HEK293 (cell line): ENCODE measurements at regions not wholly inside any gene's neighbourhood (a gene's known extent, or its start where the extent isn't known, plus 50 kb on each side); places are given as distances from the start of the nearest gene placed in this dataset.

Source experiments
- CTCF ChIA-PET: fragments of 350-600 bp; formaldehyde crosslinking; extraction: SDS; loops from one replicate; lab custom pipeline; 2021; ENCODE audit warnings: antibody characterized with exemption; lab: Yijun Ruan, JAX
- POLR2A ChIA-PET: fragments of 300-600 bp; formaldehyde crosslinking; extraction: SDS; loops from one replicate; lab custom pipeline; 2020; ENCODE audit warnings: antibody characterized with exemption, inconsistent platforms; lab: Yijun Ruan, JAX
- H3K27ac ChIP-seq: fragments of 200-500 bp; sonication (Bioruptor generic); 2 replicates; pipeline ENCODE4 v1.5.1; 2014; ENCODE audit warnings: low read depth, low read length, control low read depth, inconsistent platforms; ENCODE audit errors: extremely low read depth
- H3K36me3 ChIP-seq, 2 experiments: fragments of 200-500 bp in 1 of 2; sonication (Bioruptor generic) in 1 of 2; 1 replicate in 1 of 2; 2 replicates in 1 of 2; pipeline ENCODE4 v1.5.1; 2014 to 2017; ENCODE audit warnings: inconsistent platforms in 2 of 2, low read length in 2 of 2; ENCODE audit not compliant: control insufficient read depth in 2 of 2, insufficient read depth in 1 of 2
- H3K4me1 ChIP-seq: fragments of 200-500 bp; sonication (Bioruptor generic); 2 replicates; pipeline ENCODE4 v1.5.1; 2014; ENCODE audit warnings: mild to moderate bottlenecking, low read length, inconsistent platforms; ENCODE audit not compliant: control insufficient read depth, insufficient read depth
- H3K4me3 ChIP-seq: 2 replicates; pipeline ENCODE4 v1.5.1; 2011; ENCODE audit warnings: low read depth, mild to moderate bottlenecking, control low read depth, low read length, moderate library complexity
- H3K9me3 ChIP-seq: fragments of 200-500 bp; sonication (Bioruptor generic); 2 replicates; pipeline ENCODE4 v1.5.1; 2014; ENCODE audit warnings: low read depth, low read length, inconsistent platforms; ENCODE audit not compliant: control insufficient read depth, insufficient read depth
- BCL6B ChIP-seq: fragments of 450-650 bp; formaldehyde crosslinking; IDR thresholded peaks from 2 replicates; pipeline ENCODE4 v1.5.1; 2017; ENCODE audit warnings: missing biosample characterization, missing genetic modification characterization
- GLIS1 ChIP-seq: fragments of 450-650 bp; formaldehyde crosslinking; IDR thresholded peaks from 2 replicates; pipeline ENCODE4 v1.5.1; 2016; ENCODE audit warnings: missing biosample characterization, missing genetic modification characterization
- KLF10 ChIP-seq: fragments of 450-650 bp; IDR thresholded peaks from 2 replicates; pipeline ENCODE4 v1.5.1; 2018; ENCODE audit warnings: missing biosample characterization, mild to moderate bottlenecking, missing genetic modification characterization
- MZF1 ChIP-seq: fragments of 450-650 bp; formaldehyde crosslinking; IDR thresholded peaks from 2 replicates; pipeline ENCODE4 v1.5.1; 2017; ENCODE audit warnings: missing biosample characterization, missing genetic modification characterization, borderline replicate concordance
- OSR2 ChIP-seq: fragments of 450-650 bp; formaldehyde crosslinking; IDR thresholded peaks from 2 replicates; pipeline ENCODE4 v1.5.1; 2016; ENCODE audit warnings: missing biosample characterization, missing genetic modification characterization
- PRDM4 ChIP-seq: fragments of 450-650 bp; formaldehyde crosslinking; IDR thresholded peaks from 2 replicates; pipeline ENCODE4 v1.5.1; 2017; ENCODE audit warnings: missing biosample characterization, missing genetic modification characterization
- ZFP37 ChIP-seq: fragments of 450-650 bp; formaldehyde crosslinking; IDR thresholded peaks from 2 replicates; pipeline ENCODE4 v1.5.1; 2016; ENCODE audit warnings: missing biosample characterization, missing genetic modification characterization
- ZFP41 ChIP-seq: fragments of 450-650 bp; formaldehyde crosslinking; IDR thresholded peaks from 2 replicates; pipeline ENCODE4 v1.5.1; 2016; ENCODE audit warnings: missing biosample characterization, missing genetic modification characterization, borderline replicate concordance
- ZFP69B ChIP-seq: fragments of 450-650 bp; formaldehyde crosslinking; IDR thresholded peaks from 2 replicates; pipeline ENCODE4 v1.5.1; 2016; ENCODE audit warnings: missing biosample characterization, missing genetic modification characterization
- ZNF202 ChIP-seq: fragments of 450-650 bp; formaldehyde crosslinking; IDR thresholded peaks from 2 replicates; pipeline ENCODE4 v1.5.1; 2016; ENCODE audit warnings: missing biosample characterization, missing genetic modification characterization, borderline replicate concordance
- ZNF221 ChIP-seq: fragments of 450-650 bp; formaldehyde crosslinking; IDR thresholded peaks from 2 replicates; pipeline ENCODE4 v1.5.1; 2017; ENCODE audit warnings: missing biosample characterization, missing genetic modification characterization, borderline replicate concordance
- ZNF223 ChIP-seq: fragments of 450-650 bp; formaldehyde crosslinking; IDR thresholded peaks from 2 replicates; pipeline ENCODE4 v1.5.1; 2016; ENCODE audit warnings: missing biosample characterization, missing genetic modification characterization
- ZNF24 ChIP-seq: fragments of 450-650 bp; formaldehyde crosslinking; IDR thresholded peaks from 2 replicates; pipeline ENCODE4 v1.5.1; 2016; ENCODE audit warnings: missing biosample characterization, missing genetic modification characterization
- ZNF280D ChIP-seq: fragments of 450-650 bp; formaldehyde crosslinking; IDR thresholded peaks from 2 replicates; pipeline ENCODE4 v1.5.1; 2016; ENCODE audit warnings: missing biosample characterization, missing genetic modification characterization
- ZNF391 ChIP-seq: fragments of 450-650 bp; formaldehyde crosslinking; IDR thresholded peaks from 2 replicates; pipeline ENCODE4 v1.5.1; 2016; ENCODE audit warnings: low read depth, missing biosample characterization, missing genetic modification characterization, borderline replicate concordance
- ZNF404 ChIP-seq: fragments of 450-650 bp; formaldehyde crosslinking; IDR thresholded peaks from 2 replicates; pipeline ENCODE4 v1.5.1; 2017; ENCODE audit warnings: missing biosample characterization, missing genetic modification characterization
- ZNF514 ChIP-seq: fragments of 450-650 bp; formaldehyde crosslinking; IDR thresholded peaks from 2 replicates; pipeline ENCODE4 v1.5.1; 2016; ENCODE audit warnings: missing biosample characterization, missing genetic modification characterization
- ZNF521 ChIP-seq: fragments of 450-650 bp; formaldehyde crosslinking; IDR thresholded peaks from 2 replicates; pipeline ENCODE4 v1.5.1; 2017; ENCODE audit warnings: missing biosample characterization, mild to moderate bottlenecking, missing genetic modification characterization
- ZNF560 ChIP-seq: fragments of 450-650 bp; formaldehyde crosslinking; IDR thresholded peaks from 2 replicates; pipeline ENCODE4 v1.5.1; 2017; ENCODE audit warnings: missing biosample characterization, missing genetic modification characterization, borderline replicate concordance
- ZNF670 ChIP-seq: fragments of 450-650 bp; formaldehyde crosslinking; IDR thresholded peaks from 2 replicates; pipeline ENCODE4 v1.5.1; 2016; ENCODE audit warnings: missing biosample characterization, missing genetic modification characterization, low read depth
- ZNF677 ChIP-seq: fragments of 450-650 bp; IDR thresholded peaks from 2 replicates; pipeline ENCODE4 v1.5.0; 2018; ENCODE audit warnings: missing biosample characterization, mild to moderate bottlenecking, missing genetic modification characterization, moderate library complexity
- ZNF777 ChIP-seq: fragments of 450-650 bp; formaldehyde crosslinking; IDR thresholded peaks from 2 replicates; pipeline ENCODE4 v1.5.1; 2017; ENCODE audit warnings: missing biosample characterization, missing genetic modification characterization, borderline replicate concordance
- ZNF791 ChIP-seq: fragments of 450-650 bp; formaldehyde crosslinking; IDR thresholded peaks from 2 replicates; pipeline ENCODE4 v1.5.1; 2016; ENCODE audit warnings: missing biosample characterization, missing genetic modification characterization
- ZSCAN30 ChIP-seq: fragments of 450-650 bp; IDR thresholded peaks from 2 replicates; pipeline ENCODE4 v1.5.1; 2018; ENCODE audit warnings: missing biosample characterization, mild to moderate bottlenecking, missing genetic modification characterization, moderate library complexity
- TF ChIP-seq, protein P1 (sequence below): fragments of 450-650 bp; formaldehyde crosslinking; IDR thresholded peaks from 2 replicates; pipeline ENCODE4 v1.5.1; 2016; ENCODE audit warnings: missing biosample characterization, missing genetic modification characterization, low read depth

DNA sequence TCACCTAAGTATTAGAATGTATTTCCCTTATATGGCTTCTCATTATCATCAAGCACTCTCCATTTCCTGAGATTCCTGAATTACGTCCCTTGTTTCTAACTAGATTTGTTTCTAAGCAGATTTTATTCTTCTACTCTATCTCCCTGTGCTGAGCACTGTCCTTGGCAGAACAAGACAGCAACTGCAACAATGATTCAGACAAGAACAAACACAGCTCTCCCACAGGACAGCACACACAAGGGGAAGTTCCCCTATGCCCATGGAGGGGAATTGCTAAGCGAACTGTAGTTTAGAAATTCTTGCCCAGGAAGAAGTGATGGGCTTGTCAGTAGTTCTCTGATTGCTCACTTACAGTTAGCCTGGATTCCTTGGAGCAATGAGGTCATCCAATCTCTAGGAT, 759.9 kb downstream of the DTWD2 start (continued):
- no peak for TF ChIP-seq PRDM4 (tag by site-specific recombination)
- no peak for TF ChIP-seq ZFP37 (tag by site-specific recombination)
- no peak for TF ChIP-seq OSR2
- TF ChIP-seq ZNF223 (tag by site-specific recombination), result no peak
- TF ChIP-seq ZNF391 (tag by site-specific recombination), result no peak
- TF ChIP-seq ZNF280D (tag by site-specific recombination), result no peak
- no peak for TF ChIP-seq ZNF221 (tag by site-specific recombination)
- TF ChIP-seq ZNF24 (tag by site-specific recombination), result no peak

DNA sequence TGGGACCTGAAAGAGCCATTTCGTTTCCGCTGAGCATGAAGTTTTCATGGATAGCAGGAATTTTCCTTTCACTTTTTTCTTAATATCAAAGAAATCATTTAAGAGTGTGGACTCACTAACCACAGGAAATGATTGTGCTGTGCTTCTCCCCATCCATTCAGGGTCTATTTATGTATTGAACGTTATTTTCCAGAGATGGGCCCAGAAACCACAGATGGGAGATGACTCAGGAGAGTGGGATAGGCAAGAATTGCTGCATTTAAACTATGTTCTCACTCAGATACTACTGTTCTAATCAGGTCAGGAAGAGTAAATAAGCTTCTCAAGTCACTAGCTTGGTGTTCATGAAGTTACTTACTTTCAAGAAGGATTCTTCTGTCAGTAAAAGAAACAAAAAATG, 763.8 kb downstream of the DTWD2 start:
- POLR2A ChIA-PET, result no interaction called here
- H3K27ac ChIP-seq, result no peak overlapping the region
- CTCF ChIA-PET, result no interaction called here

More for the DNA sequence above, 763.8 kb downstream of the DTWD2 start:
- H3K9me3 ChIP-seq, result no peaks in the 10 kb centered on the region
- no peaks in the 10 kb centered on the region for H3K36me3 ChIP-seq
- TF ChIP-seq ZNF404 (tag by site-specific recombination), result no peak
- TF ChIP-seq BCL6B (tag by site-specific recombination), result no peak
- no peak for TF ChIP-seq GLIS1 (tag by site-specific recombination)
- TF ChIP-seq ZFP41 (tag by site-specific recombination), result no peak
- TF ChIP-seq ZNF521 (tag by site-specific recombination), result no peak
- TF ChIP-seq, protein P1, sequence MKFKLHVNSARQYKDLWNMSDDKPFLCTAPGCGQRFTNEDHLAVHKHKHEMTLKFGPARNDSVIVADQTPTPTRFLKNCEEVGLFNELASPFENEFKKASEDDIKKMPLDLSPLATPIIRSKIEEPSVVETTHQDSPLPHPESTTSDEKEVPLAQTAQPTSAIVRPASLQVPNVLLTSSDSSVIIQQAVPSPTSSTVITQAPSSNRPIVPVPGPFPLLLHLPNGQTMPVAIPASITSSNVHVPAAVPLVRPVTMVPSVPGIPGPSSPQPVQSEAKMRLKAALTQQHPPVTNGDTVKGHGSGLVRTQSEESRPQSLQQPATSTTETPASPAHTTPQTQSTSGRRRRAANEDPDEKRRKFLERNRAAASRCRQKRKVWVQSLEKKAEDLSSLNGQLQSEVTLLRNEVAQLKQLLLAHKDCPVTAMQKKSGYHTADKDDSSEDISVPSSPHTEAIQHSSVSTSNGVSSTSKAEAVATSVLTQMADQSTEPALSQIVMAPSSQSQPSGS (tag by site-specific recombination), result no peak
- TF ChIP-seq ZNF670 (tag by site-specific recombination), result no peak
- TF ChIP-seq ZNF777 (tag by site-specific recombination), result no peak
- no peak for TF ChIP-seq MZF1 (tag by site-specific recombination)
- TF ChIP-seq ZNF202 (tag by site-specific recombination), result no peak
- TF ChIP-seq ZSCAN30 (tag by site-specific recombination), result no peak
- no peak for TF ChIP-seq ZFP69B (tag by site-specific recombination)
- no peak for TF ChIP-seq ZNF560 (tag by site-specific recombination)
- no peak for TF ChIP-seq ZNF791
- TF ChIP-seq ZNF677 (tag by site-specific recombination), result no peak
- TF ChIP-seq KLF10 (tag by site-specific recombination), result no peak
- TF ChIP-seq ZNF514 (tag by site-specific recombination), result no peak
- no peaks in the 10 kb centered on the region for H3K4me1 ChIP-seq
- H3K4me3 ChIP-seq, result no peak overlapping the region
